HuH-7 (cell line): ENCODE measurements at regions not wholly inside any gene's neighbourhood (a gene's known extent, or its start where the extent isn't known, plus 50 kb on each side); places are given as distances from the start of the nearest gene placed in this dataset.

Experiments
- DNase-seq: peaks from one replicate; pipeline ENCODE4 v3.0.0; 2011; ENCODE audit warnings: low spot score

DNA sequence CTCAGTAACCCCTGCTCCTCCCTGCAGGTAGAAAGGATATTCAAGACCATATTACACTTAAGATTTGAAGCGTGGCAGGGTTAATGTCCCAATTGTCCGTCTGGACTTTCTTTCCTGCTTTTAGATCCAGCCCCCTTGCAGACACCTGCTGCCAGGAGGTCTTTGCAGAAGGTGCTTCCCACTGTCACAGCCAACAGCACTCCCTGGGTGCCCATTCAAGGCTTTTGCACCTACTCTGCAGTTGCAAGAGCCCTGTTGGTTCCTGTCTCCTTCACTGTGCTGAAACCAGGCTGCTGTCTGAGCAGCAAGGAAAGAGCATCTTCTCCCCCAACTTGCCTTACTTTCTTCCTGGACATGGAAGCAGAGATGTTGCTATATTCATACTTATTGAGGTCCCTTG lies 1043.0 kb upstream of the POU3F3 start:
- DNase-seq: no peak

DNA sequence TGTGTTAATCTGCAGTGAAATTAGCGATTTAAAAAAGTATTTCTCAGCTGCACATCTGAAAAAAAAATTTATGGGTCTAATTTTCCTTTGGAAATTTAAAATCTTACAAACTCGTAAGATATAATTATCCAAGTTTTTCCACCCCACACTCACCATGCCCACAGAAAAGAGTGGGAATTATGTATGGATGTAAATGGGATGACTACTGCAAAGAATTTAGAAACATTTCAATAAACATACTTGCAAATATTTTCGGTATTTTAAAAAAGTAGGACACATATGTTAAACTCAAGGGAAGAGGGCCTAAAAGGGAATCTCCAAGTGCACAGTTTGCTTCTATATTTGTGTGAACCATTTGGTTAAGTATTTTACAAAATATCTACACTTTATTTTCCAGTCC lies 1039.9 kb upstream of the POU3F3 start:
- DNase-seq: no peak

DNA sequence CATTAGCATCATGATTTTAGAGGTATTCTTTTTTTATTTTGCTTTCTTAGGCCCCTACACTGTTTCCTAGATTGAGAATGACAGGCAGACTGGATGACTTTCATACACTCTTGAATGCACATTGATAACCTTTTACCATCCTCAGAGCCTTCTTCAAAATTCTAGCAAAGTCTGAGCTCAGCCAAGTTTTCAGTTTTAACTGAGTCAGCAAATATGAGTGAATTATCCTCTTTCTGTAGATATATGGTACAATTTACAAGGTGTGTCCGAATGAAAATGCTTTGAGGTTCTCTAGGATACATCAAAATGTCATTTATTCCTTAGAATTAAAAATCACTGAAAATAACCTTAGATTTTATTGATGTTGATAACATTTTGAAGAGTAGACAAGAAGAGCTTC lies 1038.2 kb upstream of the POU3F3 start:
- DNase-seq: no peak

DNA sequence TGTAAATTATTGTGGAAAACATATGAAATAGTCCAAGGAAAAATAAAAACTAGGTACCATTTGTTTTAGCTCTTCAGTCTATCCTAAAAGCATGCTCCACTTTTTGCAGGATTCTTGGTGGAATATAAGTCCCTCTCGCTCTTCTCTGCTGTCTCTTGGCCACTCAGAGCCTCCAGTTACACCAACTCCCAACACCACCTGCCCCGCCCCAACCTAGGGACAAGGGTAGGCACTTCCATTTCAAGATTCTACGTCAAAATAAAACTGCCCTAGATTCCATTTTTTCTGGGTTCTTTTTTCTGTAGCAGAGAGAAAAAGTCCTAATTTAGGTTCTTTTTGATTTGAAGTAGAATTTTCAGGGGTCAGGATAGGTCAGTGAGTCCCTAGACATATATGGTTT lies 1036.2 kb upstream of the POU3F3 start:
- DNase-seq: no peak

DNA sequence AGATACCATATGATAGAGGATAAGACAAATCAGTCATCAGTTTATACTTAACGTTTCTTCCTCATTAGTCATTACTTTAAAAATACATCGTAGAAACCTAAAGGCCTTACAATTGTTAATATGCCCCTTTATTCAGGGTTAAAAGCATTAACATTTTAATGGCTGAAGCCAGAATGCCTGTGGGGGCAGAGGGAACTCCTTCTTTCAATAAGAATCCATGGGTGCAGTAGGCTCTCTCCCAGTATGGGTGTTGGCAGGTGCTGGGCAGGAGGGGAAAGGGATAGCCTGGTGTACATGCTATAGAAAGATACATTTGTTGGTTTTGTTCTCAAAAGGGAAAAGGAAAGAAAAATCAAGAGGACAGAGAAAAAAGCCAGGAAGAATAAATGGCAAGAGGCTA lies 1035.7 kb upstream of the POU3F3 start:
- no peak for DNase-seq

DNA sequence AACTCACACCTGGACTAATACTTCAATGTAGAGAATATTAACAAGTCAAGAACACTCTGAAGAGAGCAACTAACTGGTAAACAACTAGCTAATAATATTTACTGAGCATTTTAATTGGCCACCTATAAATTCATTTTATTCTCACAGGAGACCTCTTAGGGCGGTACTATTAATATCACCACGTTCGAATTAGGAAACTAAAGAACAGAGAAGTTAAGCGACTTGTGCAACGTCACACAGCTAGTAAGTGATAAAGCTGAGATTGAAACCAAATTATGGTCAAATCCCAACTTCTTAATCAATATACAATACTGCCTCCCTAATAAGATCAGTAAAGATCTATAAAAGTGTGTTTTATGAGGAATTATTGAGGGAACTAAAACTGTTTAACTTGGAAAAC lies 1034.3 kb upstream of the POU3F3 start:
- no peak for DNase-seq

DNA sequence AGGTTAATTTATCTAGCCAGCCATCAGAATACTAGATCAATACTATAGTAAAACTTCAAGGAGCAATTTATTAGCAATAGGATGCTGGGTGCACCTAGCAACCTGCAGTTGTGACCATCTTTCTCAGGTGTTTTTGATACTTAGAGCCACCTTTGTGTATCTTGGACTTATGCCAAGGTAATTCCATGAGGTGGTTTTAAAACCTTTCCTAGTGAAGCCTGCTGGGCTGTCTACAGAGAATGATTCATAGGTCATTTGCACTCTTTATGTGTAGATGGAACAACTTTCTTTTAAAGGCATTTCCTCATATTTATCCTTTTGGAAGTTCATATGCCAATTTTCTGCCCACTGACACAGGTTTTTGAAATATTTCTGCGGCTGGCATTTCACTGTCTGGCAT lies 1030.1 kb upstream of the POU3F3 start:
- no peak for DNase-seq

DNA sequence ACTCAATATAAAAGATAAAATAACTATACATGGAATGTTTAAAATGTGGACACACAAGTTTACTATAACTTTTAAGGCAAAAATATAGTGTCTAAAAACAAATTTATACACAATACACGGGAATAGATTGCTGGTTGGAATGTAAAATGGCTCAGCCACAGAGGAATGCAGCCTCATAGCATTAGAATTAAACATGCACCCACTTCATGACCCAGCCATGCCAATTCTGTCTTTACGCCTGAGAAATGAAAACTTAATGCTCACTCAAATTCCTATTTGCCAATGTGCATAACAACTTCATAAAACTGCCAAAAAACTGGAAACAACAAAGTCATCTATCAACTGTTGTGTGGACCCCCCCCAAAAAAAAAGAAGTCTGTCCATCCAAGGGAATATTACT lies 1006.6 kb upstream of the POU3F3 start:
- no peak for DNase-seq

DNA sequence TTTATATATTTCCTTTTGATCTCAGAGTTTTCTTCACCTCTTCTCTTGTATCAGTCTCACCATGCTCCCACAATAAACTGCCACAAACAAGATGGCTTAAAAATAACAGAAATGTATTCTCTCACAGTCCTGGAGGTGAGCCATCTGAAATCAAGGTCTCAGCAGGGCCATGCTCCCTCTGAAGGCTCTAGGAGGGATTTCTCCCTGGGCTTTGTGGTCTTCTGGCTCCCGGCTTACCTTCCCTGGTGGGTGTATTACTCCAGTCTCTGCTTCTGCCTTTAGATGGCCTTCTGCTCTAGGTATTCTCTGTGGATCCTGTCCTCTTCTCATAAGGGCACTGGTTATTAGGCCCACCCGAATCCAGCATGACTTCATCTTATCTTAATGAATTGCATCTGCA lies 994.7 kb upstream of the POU3F3 start:
- no peak for DNase-seq

DNA sequence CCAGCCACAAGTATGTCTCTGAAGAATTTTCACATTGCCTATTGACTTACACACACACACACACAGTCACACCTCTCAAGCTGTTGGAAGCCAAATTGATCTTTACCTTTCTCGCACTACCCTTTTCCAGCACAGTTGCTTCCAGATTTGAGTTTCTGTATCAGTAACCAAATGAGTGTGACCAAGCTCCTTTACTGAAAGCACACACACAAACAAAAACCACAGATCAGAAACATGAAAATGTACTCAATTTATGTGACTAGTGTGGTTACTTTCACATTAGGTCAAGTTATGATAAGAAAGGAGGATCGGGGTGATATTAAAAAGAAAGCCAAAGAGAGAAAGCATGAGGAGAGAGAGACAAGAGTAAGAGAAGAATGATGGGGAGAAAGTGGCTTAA lies 993.9 kb upstream of the POU3F3 start:
- DNase-seq: no peak

DNA sequence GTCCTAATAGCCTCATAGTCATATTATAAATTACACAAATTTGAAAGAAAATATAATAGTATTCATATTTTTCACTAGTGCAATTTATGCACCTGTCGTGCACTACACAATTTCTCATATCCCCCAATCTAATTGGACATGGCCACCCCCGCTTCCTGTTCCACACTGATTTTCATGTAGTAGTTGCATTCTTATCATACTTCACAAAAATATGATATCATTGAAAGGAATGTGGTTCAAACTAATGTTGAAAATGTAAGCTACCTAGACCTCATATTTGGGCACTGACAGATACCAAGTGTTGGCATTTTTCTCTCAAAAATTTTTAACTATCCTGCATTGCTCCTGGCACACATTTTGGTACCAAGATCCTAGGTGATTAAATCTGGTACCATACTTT lies 985.5 kb upstream of the POU3F3 start:
- DNase-seq: no peak

DNA sequence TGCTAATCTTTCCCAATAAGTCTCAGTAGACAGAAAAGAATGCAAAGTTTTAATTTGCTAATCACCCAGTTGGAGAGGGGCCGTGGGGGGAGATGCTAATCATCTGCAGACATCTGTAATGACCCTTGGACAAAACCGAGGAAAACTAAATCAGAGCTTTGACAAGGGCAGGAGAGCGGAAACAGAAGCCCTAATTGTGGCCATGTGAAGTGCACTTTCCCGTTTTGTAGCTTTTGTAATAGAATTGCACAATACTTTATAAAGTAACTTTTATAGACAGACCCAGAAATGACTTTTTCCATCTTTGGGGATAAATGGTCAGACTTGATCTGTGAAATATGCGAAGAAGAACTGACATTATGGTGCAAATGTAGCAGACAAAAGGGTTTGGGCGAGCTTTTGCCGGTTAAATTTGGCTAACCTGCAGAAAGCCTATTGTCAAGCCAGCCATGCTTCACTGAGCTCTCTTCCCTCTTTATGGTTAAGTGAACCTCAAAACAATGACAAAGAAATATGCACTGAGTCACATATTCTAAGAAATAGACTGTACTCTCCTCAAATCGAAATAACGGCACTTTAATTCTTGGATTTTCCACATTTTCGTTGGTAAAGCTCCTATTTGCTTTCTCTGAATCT lies 980.1 kb upstream of the POU3F3 start:
- DNase-seq: no peak

DNA sequence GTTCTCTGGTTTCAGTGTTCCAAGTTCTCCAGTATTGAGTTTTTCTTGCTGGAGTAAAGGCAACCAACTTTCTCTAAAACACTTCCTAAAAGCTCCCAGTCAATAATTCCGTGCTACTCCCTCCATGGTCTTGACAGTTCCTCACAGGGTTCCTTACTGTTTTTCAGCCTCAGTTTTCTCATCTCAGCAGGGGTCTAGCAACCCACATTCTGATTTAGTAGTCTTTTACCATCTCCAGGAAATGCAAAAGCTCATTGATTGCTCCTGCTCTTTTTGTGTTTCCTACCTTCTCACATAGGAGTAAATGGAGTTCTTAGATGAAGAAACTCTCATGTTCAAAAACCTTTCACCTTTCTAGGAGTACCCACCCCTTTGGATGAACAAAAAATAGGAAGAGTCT lies 978.8 kb upstream of the POU3F3 start:
- no peak for DNase-seq

DNA sequence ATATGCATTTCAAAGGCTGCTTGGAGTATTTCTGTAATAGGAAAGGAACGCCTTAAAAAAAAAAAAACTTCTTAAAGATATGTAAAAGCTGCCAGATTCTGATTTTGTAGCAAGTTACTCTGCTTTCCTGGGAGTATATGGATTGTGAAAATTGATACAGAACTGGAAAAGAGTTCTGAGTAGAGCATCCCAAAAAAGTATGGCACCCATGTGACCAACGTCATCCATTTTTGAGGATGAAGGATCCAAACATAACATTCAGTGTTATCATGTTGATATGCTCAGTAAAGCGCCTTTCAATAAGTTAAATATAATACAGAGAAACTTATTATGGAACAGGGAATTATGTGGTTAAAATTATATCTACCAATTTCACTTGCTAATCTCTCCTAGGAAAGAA lies 978.4 kb upstream of the POU3F3 start:
- DNase-seq: no peak

DNA sequence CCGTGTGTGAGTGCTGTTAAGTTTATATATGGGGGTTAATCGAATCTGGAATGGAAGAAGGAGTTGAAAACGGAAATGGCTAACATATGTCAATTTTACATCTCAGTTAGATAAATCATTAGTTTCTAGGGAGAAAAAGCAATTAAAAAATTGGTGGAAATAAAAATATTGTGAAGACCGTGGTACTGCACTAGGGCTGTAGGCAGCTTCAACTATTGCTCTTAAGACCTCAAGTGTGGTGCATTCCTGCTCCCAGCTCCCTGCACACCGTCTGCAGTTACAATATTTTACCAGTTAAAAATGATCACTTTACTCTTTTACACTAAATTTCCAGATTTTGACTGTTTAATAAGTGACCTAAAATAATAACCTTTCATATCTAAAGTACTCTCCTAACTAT lies 977.3 kb upstream of the POU3F3 start:
- DNase-seq: no peak

DNA sequence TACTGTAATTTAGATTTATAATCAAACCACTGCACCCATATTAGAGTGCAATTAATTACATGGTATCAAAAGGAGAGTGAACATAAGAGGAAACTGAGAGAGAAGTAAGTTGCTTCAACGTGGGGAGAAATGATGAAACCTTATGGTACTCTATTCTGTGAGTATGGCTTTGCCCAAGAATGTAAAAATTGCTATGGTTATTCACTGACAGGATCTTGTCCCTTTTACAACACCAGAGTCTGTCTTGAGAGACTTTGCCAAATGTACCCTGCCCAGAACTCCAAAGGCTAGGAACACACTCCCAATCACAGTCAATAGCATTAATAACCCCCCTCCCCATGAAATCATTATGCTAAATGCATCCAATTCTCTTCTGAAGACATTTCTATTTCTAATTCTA lies 974.8 kb upstream of the POU3F3 start:
- no peak for DNase-seq

DNA sequence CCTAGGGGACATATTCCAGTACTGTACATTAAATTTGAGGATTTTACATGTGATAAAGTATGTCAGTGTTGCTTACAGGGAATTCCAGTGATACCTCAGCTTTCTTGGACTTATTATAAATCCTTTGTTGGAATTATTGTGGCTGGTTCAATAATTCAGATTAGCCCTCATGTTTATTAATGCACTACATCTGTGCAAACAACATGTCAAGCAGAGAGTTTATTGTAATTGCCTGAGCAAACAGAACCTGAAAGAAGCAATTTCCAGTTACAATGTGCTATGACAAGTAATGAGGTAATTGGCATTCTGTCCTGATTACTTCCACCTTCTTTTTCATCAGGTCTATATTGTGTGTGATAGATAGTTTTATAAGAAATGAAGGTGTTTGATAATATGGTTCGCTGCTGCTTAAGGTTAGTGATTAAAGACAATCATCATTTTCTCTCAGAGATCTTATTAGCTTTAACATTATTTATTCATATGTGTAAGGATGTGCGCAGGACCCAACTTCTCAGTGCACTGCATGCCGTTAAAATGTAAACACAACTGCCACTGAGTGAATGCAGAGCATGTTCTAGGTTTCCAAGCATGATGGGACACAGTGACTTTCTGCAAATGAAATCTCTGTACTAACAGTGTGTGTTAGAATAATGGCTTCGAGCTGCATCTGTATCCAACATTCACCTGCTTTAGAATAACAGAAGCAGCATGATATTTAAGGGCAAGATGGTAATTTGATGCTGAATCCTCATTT lies 973.7 kb upstream of the POU3F3 start:
- no peak for DNase-seq

DNA sequence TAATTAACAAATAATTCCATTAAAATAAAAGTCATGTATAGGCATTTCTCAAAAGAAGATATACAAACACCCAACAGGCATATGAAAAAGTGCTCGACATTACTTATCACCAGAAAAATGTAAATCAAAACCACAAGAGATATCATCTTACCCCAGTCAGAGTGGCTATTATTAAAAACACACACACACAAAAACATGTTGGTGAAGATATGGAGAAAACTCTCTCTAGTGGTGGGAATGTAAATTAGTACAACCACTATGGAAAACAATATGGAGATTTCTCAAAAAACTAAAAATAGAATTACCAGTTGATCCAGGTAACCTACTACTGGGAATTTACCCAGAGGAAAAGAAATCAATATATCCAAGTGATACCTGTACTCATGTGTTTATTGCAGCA lies 966.3 kb upstream of the POU3F3 start:
- DNase-seq: no peak

DNA sequence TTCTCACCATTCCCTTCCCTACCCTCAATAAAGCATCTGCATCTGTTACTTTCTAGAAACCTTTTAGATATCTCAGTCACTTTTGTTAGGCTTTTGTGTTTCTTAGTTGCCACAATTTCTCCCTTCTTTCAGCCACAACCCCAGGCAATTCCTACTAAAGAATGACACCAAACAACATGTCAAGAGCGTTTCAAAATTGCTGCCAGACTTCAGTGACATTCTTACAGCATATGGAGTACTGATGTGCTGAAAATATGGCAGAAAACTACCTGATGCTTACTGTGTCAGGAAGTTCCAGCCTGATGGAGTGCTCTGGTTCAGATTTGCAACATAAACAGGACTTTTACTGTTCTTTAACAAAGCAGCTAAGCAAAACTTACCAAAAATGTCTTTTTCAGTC lies 957.7 kb upstream of the POU3F3 start:
- no peak for DNase-seq

DNA sequence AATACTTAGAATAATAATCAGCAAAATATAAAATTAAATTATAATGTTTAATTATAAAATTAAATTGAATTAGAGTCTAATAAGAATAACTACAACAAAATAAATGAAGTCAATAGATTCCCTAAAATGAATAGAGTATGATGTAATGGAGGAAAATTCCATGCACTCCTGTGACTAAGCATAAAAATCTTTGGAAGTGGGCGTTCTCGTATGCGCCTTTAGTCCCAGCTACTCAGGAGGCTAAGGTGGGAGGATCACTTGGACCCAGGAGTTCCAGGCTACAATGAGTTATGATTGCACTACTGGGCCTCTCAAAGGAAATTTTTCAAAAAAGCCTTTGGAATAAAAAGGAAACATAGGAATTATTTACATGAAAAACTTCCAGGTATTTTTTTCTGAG lies 955.4 kb upstream of the POU3F3 start:
- DNase-seq: no peak

DNA sequence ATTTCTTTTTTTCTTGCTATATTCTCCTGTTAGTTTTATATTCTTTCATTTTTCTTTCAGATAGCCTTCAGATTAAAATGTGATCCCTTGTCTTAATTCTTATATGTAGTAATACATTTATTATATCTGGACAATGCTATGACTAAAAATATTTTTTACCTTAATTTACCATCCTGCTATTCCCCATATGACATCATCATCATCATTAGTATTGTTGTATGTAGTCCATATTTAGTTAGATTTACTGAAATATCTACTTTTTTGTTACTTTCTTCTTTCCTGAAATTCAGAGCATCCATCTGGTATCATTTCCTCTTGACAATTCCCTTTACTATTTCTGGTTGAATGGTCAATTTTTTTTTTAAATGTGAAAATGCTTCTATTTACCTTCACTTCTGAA lies 951.6 kb upstream of the POU3F3 start:
- no peak for DNase-seq

DNA sequence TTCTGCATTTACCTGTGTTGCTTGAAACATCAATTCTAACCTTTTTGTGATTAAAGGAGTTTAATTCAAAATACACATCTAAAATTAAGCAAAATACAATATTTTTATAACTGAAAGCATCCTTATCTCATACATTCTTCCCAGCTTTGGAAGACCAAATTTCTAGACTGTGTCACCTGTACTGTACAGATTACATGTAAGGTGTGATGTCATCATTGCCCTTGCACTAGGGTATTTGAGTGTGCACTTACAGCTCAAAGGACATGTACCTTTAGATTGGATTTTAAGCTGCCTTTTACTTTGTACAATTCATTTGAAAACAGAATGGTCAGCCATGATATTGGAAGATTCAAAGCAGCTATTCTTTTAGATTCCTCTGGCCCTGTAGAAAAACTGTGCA lies 932.8 kb upstream of the POU3F3 start:
- no peak for DNase-seq

DNA sequence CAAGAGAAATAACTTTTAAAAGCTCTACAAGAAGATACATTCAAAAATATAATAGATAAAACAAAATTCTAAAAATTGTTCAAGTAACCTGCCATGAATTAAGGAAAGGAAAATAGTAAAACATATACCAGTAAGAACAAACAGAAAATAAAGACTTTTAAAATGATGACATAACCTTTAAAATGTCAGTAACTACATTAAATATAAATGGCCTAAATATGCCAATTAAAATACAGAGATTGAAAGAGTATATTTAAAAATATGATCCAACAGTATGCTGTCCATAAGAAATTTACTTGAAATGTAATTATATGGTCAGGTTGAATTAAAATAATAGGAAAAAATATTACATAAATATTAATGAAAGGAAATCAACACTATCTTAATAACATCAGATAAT lies 911.7 kb upstream of the POU3F3 start:
- DNase-seq: no peak

DNA sequence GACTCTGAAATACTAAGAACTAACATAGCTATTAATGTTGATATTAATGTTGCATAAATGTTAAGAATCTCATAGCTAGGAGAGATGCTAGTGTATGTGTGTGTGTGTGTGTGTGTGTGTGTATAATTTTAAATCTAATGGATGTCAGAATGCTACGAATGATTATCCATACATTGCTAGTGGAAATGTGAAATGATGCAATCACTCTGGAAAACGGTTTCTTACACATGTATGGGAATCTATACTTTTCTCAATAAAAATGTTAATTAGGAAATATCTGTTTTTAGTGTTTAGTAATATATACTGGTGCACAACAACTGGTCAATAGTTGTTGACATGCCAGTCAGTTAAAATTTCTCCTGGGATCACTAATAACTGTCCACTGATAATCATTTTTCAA lies 908.8 kb upstream of the POU3F3 start:
- no peak for DNase-seq
